ENCODE measurements at regions not wholly inside any gene's neighbourhood (a gene's known extent, or its start where the extent isn't known, plus 50 kb on each side); places are given as distances from the start of the nearest gene placed in this dataset.

DNA sequence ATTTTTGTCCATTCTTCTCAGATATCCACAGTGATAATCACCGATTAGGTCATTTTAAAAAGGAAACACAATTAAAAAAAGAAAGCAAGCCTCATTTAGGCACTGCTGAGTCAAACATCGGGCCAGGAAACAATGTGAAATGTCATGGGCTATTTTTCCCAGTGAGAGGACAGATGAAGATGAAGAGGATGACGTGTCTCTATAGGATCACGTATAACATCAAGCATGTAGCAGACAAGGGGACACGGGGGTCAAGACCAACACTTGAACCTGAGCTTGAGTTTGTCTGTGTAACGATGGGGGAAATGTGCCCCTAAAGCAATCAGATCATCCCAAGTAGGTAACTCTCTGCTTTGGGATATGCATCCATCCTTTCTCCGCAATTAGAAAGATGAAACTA lies 553.2 kb downstream of the CD83 start:
- TF ChIP-seq JUND (IDR thresholded peaks at IDR 0.05; ENCODE audit: low read depth) = no peak
- in situ Hi-C loops (cut with HindIII; ENCODE audit: low pct_unique_long_range_greater_than_20kb, low sequenced_read_pairs) = no loop called here
- no peak for DNase-seq (ENCODE audit: low read depth in 1 of 2, low spot score in 1 of 2)

- TF ChIP-seq JUND (IDR thresholded peaks at IDR 0.05; ENCODE audit: low read depth) = no peak
- DNase-seq (ENCODE audit: low read depth in 1 of 2, low spot score in 1 of 2) = no peak
- in situ Hi-C loops (cut with HindIII; ENCODE audit: low pct_unique_long_range_greater_than_20kb, low sequenced_read_pairs) = no loop called here
These were observed 553.7 kb downstream of the CD83 start for GRCh38 chr6:14671261-14671681.

DNA sequence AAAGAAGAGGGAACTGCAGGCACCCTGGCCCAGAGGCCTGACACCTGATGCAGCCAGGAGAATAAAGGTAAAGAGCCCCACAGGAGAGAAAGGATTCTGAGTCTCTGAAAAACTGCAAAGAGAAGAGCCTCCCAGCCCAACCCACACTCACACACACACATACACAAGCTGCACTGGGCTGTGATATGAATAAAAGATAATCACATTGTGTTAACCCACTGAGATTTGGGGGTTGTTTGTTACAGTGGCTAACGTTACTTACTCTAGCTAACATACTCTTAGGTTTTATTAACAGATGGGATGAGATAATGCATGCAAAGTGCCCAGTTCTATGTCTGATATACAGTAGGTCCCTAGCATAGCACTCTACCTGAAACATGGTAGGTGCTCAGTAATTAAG lies 554.4 kb downstream of the CD83 start:
- in situ Hi-C loops (cut with HindIII; ENCODE audit: low pct_unique_long_range_greater_than_20kb, low sequenced_read_pairs) = no loop called here
- DNase-seq (ENCODE audit: low read depth in 1 of 2, low spot score in 1 of 2) = no peak
- TF ChIP-seq JUND (IDR thresholded peaks at IDR 0.05; ENCODE audit: low read depth) = no peak

- in situ Hi-C loops (cut with HindIII; ENCODE audit: low pct_unique_long_range_greater_than_20kb, low sequenced_read_pairs) = no loop called here
- TF ChIP-seq JUND (IDR thresholded peaks at IDR 0.05; ENCODE audit: low read depth) = no peak
- no peak for DNase-seq (ENCODE audit: low read depth in 1 of 2, low spot score in 1 of 2)
These were observed 555.6 kb downstream of the CD83 start for GRCh38 chr6:14673201-14673600.

DNA sequence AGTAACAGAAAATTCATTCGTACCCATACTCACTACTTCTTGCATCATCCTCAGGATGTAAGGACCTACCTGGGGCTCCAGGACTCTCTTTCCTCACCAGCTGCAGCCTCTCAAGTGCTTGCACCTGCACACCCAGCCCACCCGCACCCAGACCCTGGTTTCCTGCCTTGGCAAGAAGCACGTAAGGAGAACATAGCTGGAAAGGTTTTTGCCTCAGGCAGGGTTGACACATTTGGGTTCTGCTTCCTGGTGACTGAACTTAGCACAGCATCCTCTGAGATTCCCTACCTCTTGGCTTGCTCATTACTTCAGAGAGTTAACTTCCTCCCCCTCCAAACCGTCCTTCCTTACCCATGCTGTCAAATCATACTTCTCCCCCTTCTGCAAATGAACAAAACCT lies 556.9 kb downstream of the CD83 start:
- in situ Hi-C loops (cut with HindIII; ENCODE audit: low pct_unique_long_range_greater_than_20kb, low sequenced_read_pairs) = no loop called here
- no peak for TF ChIP-seq JUND (IDR thresholded peaks at IDR 0.05; ENCODE audit: low read depth)
- no peak for DNase-seq (ENCODE audit: low read depth in 1 of 2, low spot score in 1 of 2)

DNA sequence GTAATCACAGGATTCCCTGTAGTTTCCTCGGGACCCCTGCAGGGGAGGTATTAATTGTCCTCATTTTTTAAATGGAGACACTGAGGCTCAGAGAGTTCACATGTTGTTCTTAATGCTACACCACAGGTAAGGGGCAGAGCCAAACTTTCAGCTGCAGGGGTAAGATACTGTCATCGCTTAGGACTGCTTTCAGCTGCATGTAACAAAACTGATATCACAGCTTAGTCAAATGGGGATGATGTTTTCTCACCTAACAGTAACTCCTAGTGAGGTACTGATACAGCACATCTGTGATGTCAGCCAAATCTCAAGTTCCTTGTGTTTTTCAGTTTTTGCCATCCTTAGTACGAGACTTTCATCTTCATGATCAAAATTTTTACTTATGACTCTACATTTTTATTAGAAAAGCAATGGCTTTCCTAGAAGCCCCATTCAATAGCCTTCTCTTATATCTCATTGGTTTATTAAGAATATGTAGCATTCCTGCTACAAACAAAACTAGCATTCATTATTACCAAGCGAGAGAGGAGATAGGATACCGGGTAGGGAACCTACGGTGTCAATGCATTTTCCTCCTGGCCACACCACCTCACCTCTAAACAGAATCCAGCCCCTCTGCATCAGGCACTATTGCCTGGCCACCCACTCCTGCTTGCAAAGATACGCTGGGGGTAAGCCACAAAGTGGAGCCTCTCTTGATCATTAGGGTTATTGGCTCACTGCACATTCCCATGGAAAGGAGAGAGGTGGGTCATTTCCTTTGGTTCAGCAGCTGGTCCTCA lies 557.5 kb downstream of the CD83 start:
- TF ChIP-seq JUND (IDR thresholded peaks at IDR 0.05; ENCODE audit: low read depth) = no peak
- DNase-seq (ENCODE audit: low read depth in 1 of 2, low spot score in 1 of 2) = no peak
- in situ Hi-C loops (cut with HindIII; ENCODE audit: low pct_unique_long_range_greater_than_20kb, low sequenced_read_pairs) = no loop called here

GRCh38 chr6:14676064-14676463 lies 558.5 kb downstream of the CD83 start:
- in situ Hi-C loops (cut with HindIII; ENCODE audit: low pct_unique_long_range_greater_than_20kb, low sequenced_read_pairs) = no loop called here
- DNase-seq (ENCODE audit: low read depth in 1 of 2, low spot score in 1 of 2) = no peak
- TF ChIP-seq JUND (IDR thresholded peaks at IDR 0.05; ENCODE audit: low read depth) = no peak

GRCh38 chr6:14676977-14677781 lies 559.6 kb downstream of the CD83 start:
- in situ Hi-C loops (cut with HindIII; ENCODE audit: low pct_unique_long_range_greater_than_20kb, low sequenced_read_pairs) = no loop called here
- no peak for DNase-seq (ENCODE audit: low read depth in 1 of 2, low spot score in 1 of 2)
- TF ChIP-seq JUND (IDR thresholded peaks at IDR 0.05; ENCODE audit: low read depth) = no peak

DNA sequence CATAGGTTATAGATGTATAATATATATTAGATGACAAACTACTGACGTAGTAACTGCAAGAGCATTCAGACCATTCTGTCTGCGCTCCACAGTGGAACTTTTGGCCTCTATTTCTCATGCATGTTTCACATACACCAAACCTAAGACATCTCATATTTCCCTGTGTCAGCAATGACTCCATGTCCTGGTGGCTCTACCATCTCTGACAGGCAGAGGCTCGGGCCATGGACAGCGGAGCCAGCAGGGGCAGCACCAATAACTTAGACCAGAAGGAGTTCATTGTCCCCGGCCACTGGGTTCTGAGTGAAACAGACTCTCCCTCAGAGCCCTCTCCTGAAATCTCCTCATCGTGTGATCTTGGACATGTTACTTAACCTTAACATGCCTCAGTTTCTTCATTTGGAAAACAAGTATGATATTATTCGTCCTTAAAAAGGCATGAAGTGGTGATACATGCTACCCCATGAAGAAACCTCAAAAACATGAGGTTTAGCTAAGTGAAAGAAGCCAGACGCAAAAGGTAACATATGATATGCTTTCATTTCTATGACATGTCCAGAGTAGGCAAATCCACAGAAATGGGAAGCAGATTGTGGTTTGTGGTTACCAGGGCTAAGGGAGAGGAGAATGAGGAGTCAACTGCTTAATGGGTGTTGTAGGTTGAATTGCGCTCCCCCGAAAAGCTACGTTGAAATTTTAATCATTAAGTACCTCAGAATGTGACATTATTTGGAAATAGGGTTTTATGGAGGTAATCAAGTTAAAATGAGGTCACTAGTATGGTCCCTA lies 564.0 kb upstream of the JARID2 start:
- no peak for TF ChIP-seq JUND (IDR thresholded peaks at IDR 0.05; ENCODE audit: low read depth)
- in situ Hi-C loops (cut with HindIII; ENCODE audit: low pct_unique_long_range_greater_than_20kb, low sequenced_read_pairs) = no loop called here
- DNase-seq (ENCODE audit: low read depth in 1 of 2, low spot score in 1 of 2) = no peak

DNA sequence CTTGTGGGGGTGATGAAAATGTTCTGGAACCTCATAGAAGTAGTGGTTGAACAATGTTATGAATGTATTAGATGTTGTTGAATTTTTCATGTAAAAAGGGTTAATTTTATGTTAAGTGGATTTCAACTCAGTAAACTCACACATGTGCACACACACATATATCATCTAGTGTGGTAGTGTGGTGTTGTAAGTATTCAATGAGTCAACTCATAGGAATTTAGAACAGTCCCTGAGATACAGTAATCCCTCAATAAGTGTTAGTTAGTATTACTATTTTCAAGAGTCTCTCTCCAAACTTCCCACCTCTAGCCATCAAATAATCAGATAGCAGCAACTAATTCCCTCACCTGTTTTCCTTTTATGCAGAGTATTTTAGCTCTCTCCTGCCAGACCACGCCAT lies 563.1 kb upstream of the JARID2 start:
- no peak for TF ChIP-seq JUND (IDR thresholded peaks at IDR 0.05; ENCODE audit: low read depth)
- in situ Hi-C loops (cut with HindIII; ENCODE audit: low pct_unique_long_range_greater_than_20kb, low sequenced_read_pairs) = no loop called here
- no peak for DNase-seq (ENCODE audit: low read depth in 1 of 2, low spot score in 1 of 2)

GRCh38 chr6:14689639-14690038 lies 556.2 kb upstream of the JARID2 start:
- DNase-seq (ENCODE audit: low read depth in 1 of 2, low spot score in 1 of 2) = no peak
- in situ Hi-C loops (cut with HindIII; ENCODE audit: low pct_unique_long_range_greater_than_20kb, low sequenced_read_pairs) = no loop called here
- no peak for TF ChIP-seq JUND (IDR thresholded peaks at IDR 0.05; ENCODE audit: low read depth)

GRCh38 chr6:14690120-14691056 lies 555.5 kb upstream of the JARID2 start:
- in situ Hi-C loops (cut with HindIII; ENCODE audit: low pct_unique_long_range_greater_than_20kb, low sequenced_read_pairs) = no loop called here
- DNase-seq (ENCODE audit: low read depth in 1 of 2, low spot score in 1 of 2) = no peak
- no peak for TF ChIP-seq JUND (IDR thresholded peaks at IDR 0.05; ENCODE audit: low read depth)
